GM21619 (cell line): ENCODE measurements at regions not wholly inside any gene's neighbourhood (a gene's known extent, or its start where the extent isn't known, plus 50 kb on each side); places are given as distances from the start of the nearest gene placed in this dataset.

Source experiments
- ATAC-seq: cut with Tn5 transposase; IDR thresholded peaks from one replicate; pipeline ENCODE4 v1.9.1; 2021; ENCODE audit not compliant: unreplicated experiment

- ATAC-seq = no peak
These were observed 640.1 kb downstream of the EPHA4 start for GRCh38 chr2:220932041-220932440.

DNA sequence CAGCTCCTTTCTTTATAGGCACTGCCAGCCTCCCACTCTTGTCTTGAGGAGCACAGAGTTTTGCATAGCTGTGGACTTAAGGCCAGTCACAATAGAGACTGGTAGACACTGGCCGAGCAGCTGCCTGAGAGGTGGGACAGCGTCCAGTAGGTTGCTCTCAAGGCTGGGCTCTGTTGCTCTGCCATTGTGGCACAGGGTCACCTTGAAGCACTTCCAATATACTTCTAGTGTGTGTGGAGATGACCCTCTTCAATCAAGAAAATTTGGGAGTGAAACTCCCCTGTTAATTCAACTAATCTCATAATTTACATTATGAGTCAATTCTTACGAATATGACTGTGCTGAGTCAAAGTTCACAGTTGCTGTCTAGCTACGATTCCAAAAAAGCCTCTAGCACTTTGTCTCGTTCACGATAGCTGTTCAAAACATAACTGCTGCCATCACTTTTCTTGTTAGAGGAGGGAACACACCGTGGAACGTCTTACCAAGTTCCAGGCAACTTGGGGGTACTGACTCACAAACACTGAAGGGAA is 636.2 kb downstream of the EPHA4 start:
- no peak for ATAC-seq

GRCh38 chr2:220936641-220937197 is 635.4 kb downstream of the EPHA4 start:
- ATAC-seq = no peak

- no peak for ATAC-seq
These were observed 634.9 kb downstream of the EPHA4 start for GRCh38 chr2:220937245-220937644.

DNA sequence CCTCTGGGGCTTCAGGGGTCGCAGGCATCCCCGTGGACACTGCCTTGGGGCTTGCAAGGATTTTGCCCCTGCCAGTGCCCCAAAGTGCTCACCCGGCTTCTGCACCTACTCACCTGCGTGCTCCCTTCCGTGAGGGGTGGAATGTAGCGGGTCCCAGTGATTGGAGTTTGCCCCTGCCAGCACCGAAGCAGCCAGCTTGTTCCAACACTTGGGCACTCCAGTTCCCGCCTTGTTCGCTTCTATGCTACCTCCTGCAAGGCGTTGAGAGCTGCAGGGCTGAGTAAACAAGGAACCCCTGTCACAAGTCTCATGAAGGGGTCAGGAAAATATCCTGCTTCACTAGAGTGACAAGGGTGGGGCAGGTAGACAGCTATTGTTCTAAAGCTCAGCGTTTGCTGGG is 631.5 kb downstream of the EPHA4 start:
- ATAC-seq = no peak

GRCh38 chr2:220941683-220942082 is 630.4 kb downstream of the EPHA4 start:
- ATAC-seq = no peak

GRCh38 chr2:220946552-220946951 is 625.6 kb downstream of the EPHA4 start:
- ATAC-seq = no peak

GRCh38 chr2:220948579-220948978 is 623.5 kb downstream of the EPHA4 start:
- ATAC-seq = no peak

GRCh38 chr2:220949466-220949865 is 622.6 kb downstream of the EPHA4 start:
- ATAC-seq = no peak

DNA sequence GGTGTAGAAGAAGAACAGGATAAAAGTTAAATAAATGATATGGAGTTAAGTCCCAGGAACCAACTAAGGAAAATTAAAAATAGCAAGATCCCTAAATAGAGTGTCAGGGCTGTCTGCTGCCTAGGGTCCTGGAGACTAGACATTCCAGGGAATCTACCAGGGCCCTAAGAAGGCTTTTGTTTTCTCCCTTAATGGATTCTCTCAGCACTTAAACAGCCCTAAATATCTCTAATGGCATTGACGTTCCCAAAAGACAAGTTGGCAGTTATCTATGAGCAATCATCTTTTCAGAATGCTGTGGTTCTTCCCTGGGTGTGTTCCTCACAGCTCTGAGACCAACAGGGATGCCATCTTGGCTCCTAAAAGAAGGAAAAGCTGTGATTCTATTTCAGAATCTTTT is 616.3 kb downstream of the EPHA4 start:
- ATAC-seq = no peak

DNA sequence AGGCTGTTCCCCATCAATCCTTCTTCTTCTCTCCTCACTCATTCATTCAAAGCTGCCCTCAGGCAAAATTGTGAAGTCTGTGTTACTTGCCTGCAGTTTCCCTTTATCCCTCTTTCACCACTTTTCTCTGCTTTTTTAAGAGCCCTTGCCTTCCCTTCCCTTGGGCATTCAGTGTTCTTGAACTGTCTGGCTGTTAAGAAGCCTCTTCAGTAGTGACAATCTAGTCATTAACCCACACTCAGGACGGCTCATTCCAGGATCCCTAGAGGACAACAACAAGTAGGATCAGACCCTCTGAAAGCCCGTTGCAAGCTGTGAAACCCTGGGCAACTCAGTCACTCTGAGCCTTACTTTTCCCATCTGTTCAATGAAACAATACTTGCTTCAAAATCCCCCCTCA is 615.7 kb downstream of the EPHA4 start:
- no peak for ATAC-seq

- ATAC-seq = no peak
These were observed 612.7 kb downstream of the EPHA4 start for GRCh38 chr2:220959391-220959802.

DNA sequence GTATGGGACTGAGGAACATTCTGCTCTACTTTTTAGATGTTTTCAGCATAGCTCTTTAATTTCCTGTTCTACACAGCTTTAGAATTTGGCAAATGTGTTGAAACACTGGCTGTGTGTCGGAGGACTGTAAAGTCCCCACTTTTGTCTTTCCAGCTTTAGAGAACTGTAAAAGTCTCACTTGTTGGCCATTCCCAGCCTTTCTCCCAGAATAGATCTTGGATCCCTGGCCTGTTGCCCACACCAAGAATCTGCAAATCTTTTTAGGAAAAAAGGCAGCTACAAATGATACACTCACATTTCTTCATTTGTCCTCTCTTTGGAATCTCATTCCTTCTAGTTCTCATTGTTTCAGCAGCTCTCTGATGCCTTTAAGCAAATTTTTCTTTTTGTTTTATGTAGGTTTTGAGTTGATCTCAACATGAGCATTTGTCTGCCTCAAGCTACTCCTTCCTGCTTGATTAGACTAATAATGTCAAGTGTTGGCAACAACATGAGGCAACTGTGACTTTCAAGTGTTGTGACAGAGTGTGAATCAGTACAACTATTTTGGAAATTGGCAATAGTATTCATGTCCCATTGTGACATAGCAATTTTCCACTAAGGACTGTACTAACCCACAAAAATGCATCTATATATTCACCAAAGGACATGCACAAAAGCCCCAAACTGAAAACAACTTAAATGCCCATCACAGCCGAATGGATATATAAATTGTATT is 610.8 kb downstream of the EPHA4 start:
- no peak for ATAC-seq

GRCh38 chr2:220962556-220962955 is 609.5 kb downstream of the EPHA4 start:
- no peak for ATAC-seq

DNA sequence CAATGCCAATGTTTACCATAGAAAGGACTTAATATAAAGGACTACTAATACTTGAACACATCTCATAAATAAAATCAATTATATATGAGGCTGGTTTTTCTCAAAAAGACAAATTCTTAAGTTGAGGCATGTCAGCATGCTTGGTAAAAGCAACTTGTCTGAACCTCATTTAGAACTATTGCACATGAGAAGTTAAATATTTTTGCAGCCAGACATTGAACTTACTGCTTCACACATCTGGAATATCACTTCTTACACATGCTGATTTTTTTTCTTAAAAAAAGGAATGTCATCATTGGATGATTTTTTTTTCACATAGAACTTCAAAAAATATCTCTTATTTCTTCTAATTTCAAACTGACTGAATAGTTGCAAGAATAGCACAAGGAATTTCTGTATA is 609.0 kb downstream of the EPHA4 start:
- no peak for ATAC-seq

DNA sequence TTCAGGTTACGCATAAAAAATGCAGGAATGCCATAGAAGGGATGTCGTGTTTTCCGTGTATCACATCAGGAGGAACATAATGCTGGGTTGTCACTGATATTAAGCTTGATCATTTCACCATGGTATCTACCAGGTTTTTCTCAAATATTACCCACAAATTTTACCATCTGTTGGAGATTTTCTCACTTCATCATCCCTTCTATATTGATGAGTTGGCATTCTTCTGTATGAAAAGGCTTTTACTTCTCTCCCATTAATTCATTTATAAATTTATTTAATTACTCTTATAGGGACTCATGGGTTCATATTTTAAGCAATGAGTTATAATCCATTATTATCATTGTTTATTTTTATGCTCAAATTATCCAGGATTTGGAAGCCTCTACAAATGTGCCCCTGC is 608.2 kb downstream of the EPHA4 start:
- ATAC-seq = no peak

- ATAC-seq = no peak
These were observed 605.5 kb downstream of the EPHA4 start for GRCh38 chr2:220966636-220967035.

- ATAC-seq = no peak
These were observed 602.8 kb downstream of the EPHA4 start for GRCh38 chr2:220969348-220969747.

DNA sequence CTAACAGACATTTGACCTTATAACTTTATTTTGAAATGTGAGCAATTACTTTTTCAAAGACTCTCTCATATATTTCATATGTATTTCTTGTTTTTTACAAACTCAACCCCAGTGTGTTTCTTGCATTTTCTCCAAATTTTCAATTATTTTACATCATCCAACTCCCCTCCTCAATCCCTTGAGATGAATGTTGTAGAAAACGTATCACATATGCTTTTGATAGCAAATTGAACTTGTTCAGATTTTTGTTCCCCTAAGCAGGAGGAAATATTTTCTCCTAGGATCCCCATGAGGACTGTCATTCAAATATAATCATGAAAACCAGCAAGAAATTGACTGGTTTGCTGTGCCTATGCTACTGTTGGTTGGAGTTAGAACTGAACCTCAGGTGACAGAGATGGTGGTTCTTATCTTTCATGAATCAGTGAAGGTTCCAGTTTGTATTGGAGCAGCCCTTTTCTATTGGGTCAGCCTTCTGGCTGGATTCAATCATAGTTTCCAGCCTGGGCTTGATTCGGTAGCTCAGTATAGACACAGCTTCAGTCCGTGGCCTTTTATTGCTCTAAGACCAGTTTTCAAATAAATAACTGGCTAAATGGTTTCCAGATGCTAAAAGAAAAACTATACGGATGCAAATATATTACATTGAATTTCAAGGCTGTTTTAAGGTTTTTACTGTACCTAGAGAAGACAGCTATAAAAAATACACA is 591.0 kb downstream of the EPHA4 start:
- no peak for ATAC-seq

DNA sequence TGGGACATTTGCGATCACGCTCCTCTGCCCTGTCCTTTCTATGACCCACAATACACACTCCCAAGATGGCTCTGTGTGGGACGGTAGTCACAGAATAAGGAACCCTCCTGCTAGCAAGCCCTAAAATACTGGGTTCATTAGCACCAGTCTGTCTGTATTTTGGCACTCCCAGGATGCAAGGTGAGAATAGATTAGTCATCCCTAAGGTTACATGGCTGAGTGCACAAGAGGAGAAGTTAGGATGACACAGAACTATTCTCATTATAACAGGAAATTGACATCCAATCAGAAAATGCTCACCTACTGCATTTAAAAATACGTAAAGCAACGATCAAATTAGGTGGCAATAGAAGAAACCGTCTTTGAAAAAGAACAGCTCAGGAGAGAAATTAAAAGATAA is 590.2 kb downstream of the EPHA4 start:
- no peak for ATAC-seq

GRCh38 chr2:220985561-220985960 is 586.5 kb downstream of the EPHA4 start:
- ATAC-seq = no peak

- ATAC-seq = no peak
These were observed 584.3 kb downstream of the EPHA4 start for GRCh38 chr2:220987839-220988238.
